SU-DHL-6 (cell line): ENCODE measurements at regions not wholly inside any gene's neighbourhood (a gene's known extent, or its start where the extent isn't known, plus 50 kb on each side); places are given as distances from the start of the nearest gene placed in this dataset.

Experiments
- EZH2phosphoT487 ChIP-seq: fragments of 200-600 bp; sonication (generic), shearing (Covaris generic); conservative IDR thresholded peaks from 2 replicates; pipeline ENCODE4 v1.6.1; 2018; ENCODE audit warnings: mild to moderate bottlenecking, antibody characterized with exemption, low read length, moderate library complexity, mixed read lengths
- TF ChIP-seq, protein P1 (sequence below): fragments of 200-600 bp; sonication (generic); IDR thresholded peaks from one replicate; pipeline ENCODE4 v1.5.1; 2017; ENCODE audit warnings: antibody characterized with exemption, mild to moderate bottlenecking, low read length, moderate library complexity; ENCODE audit not compliant: insufficient read depth, poor library complexity, severe bottlenecking

DNA sequence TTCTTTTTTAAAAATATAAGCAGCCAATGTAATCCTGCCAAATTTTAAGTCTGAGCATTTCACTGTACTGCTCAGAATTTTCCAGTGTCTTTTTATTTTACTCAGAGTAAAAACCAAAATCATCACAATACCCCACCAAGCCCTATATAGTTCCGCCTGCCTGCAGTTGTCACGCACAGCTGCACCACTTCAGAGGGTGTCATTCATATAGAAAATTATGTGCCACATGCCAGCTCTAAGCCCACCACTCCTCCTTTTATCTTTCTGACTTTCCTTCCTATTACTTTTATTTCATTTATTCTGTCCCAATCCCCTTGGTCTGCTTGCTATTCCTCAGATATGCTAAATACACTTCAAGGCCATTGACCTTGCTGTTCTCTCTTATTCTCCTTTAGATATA is 233.1 kb upstream of the DPPA4 start:
- TF ChIP-seq, protein P1, sequence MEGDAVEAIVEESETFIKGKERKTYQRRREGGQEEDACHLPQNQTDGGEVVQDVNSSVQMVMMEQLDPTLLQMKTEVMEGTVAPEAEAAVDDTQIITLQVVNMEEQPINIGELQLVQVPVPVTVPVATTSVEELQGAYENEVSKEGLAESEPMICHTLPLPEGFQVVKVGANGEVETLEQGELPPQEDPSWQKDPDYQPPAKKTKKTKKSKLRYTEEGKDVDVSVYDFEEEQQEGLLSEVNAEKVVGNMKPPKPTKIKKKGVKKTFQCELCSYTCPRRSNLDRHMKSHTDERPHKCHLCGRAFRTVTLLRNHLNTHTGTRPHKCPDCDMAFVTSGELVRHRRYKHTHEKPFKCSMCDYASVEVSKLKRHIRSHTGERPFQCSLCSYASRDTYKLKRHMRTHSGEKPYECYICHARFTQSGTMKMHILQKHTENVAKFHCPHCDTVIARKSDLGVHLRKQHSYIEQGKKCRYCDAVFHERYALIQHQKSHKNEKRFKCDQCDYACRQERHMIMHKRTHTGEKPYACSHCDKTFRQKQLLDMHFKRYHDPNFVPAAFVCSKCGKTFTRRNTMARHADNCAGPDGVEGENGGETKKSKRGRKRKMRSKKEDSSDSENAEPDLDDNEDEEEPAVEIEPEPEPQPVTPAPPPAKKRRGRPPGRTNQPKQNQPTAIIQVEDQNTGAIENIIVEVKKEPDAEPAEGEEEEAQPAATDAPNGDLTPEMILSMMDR = no peak
- TF ChIP-seq EZH2phosphoT487 = no peak
